ENCODE measurements at regions not wholly inside any gene's neighbourhood (a gene's known extent, or its start where the extent isn't known, plus 50 kb on each side); places are given as distances from the start of the nearest gene placed in this dataset.

DNA sequence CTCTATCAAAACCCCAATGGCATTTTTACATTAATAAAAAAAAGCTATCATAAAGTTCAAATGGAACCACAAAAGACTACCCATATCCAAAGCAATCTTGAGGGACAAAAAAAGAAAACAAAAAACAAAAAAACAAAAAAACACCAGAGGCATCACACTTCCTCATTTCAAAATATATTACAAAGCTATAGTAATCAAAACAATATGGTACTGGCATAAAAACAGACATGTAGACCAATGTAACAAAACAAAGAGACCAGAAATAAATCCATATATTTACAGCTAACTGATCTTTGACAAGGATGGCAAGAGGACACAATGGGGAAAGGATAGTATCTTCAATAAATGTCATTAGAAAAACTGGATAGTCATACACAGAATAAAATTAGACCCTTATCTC is 245.1 kb upstream of the MSX2 start:
- TF ChIP-seq, protein P1, sequence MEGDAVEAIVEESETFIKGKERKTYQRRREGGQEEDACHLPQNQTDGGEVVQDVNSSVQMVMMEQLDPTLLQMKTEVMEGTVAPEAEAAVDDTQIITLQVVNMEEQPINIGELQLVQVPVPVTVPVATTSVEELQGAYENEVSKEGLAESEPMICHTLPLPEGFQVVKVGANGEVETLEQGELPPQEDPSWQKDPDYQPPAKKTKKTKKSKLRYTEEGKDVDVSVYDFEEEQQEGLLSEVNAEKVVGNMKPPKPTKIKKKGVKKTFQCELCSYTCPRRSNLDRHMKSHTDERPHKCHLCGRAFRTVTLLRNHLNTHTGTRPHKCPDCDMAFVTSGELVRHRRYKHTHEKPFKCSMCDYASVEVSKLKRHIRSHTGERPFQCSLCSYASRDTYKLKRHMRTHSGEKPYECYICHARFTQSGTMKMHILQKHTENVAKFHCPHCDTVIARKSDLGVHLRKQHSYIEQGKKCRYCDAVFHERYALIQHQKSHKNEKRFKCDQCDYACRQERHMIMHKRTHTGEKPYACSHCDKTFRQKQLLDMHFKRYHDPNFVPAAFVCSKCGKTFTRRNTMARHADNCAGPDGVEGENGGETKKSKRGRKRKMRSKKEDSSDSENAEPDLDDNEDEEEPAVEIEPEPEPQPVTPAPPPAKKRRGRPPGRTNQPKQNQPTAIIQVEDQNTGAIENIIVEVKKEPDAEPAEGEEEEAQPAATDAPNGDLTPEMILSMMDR (IDR thresholded peaks at IDR 0.05; ENCODE audit: low read depth, low read length), result no peak
- TF ChIP-seq POLR2A (IDR thresholded peaks at IDR 0.05; ENCODE audit: extremely low read depth, insufficient read length), result no peak
